ENCODE measurements at regions not wholly inside any gene's neighbourhood (a gene's known extent, or its start where the extent isn't known, plus 50 kb on each side); places are given as distances from the start of the nearest gene placed in this dataset.
"Not testable (repeated sequence)": the region's sequence is repeated elsewhere in the genome, so short reads cannot be mapped to it uniquely, and the experiment has no call there.

DNA sequence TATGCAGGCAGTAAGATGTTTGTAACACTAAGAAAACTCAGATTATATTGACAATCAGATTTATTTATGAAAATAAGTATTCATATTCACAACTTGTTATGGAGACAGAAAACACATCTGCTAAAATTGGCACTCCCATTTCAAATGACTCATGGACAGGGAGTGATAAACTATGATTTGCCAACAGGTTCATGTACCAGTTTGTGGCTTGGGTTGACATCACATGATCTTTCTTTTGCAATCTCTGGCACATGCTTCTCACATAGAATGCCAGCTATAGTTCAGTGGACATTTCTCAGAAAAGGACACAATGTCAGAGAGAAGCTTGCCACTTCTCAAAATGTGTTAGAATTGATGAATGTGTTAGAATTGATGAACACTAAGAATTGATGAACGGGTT is 663.2 kb upstream of the ANKRD30A start:
- no peaks in the 10 kb centered on the region for H3K4me1 Mint-ChIP-seq

DNA sequence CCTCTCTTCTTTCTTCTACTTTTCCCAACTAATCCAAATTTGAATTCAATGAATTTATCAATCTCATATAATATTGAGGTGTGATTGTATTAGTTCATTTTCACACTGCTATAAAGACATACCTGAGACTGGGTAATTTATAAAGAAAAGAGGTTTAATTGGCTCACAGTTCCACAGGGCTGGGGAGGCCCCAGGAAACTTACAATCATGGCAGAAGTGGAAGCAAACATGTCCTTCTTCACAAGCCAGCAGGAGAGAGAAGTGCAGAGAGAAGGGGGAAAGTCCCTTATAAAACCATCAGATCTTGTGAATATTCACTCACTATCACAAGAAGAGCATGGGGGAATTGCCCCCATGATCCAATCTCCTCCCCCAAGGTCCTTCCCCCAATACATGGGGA is 667.0 kb upstream of the ANKRD30A start:
- not testable (repeated sequence) for H3K9me3 Mint-ChIP-seq; H3K4me1 Mint-ChIP-seq; DNase-seq (ENCODE audit: low read depth, low spot score); H3K27me3 Mint-ChIP-seq (ENCODE audit: low read depth); H3K27ac Mint-ChIP-seq (ENCODE audit: unreplicated experiment); H3K36me3 Mint-ChIP-seq (ENCODE audit: low read depth); H3K4me3 Mint-ChIP-seq

More for the DNA sequence above, 663.2 kb upstream of the ANKRD30A start:
- Mint-ChIP-seq H3K27ac (ENCODE audit: unreplicated experiment) (no peak overlapping the region), H3K36me3 (ENCODE audit: low read depth) (no peaks in the 10 kb centered on the region), H3K4me3 (no peak overlapping the region), H3K9me3 (peaks cover 6% of the 10 kb centered on the region), H3K27me3 (ENCODE audit: low read depth) (no peaks in the 10 kb centered on the region)
- DNase-seq (ENCODE audit: low read depth, low spot score) = no peak
- TF ChIP-seq, protein P1, sequence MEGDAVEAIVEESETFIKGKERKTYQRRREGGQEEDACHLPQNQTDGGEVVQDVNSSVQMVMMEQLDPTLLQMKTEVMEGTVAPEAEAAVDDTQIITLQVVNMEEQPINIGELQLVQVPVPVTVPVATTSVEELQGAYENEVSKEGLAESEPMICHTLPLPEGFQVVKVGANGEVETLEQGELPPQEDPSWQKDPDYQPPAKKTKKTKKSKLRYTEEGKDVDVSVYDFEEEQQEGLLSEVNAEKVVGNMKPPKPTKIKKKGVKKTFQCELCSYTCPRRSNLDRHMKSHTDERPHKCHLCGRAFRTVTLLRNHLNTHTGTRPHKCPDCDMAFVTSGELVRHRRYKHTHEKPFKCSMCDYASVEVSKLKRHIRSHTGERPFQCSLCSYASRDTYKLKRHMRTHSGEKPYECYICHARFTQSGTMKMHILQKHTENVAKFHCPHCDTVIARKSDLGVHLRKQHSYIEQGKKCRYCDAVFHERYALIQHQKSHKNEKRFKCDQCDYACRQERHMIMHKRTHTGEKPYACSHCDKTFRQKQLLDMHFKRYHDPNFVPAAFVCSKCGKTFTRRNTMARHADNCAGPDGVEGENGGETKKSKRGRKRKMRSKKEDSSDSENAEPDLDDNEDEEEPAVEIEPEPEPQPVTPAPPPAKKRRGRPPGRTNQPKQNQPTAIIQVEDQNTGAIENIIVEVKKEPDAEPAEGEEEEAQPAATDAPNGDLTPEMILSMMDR (conservative IDR thresholded peaks at IDR 0.05) = no peak

DNA sequence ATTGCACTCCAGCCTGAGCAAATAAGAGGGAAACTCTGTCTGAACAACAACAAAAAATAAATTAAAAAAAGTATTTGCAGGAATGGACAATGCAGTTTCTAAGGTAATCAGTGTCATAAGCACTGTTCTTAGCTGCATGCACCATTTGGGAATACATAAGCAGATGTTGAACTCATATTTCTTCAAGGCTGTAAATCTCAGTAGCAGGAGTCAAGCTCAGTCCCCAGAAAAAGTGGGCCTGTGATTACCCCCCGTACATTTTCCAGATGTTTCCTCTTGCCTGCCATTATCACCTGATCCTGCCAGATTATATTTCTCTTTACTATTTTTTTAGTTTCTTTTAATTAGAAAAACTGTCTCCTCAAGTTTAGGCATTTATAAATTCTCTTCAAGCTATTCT is 667.6 kb upstream of the ANKRD30A start:
- Mint-ChIP-seq H3K9me3 (peaks cover 6% of the 10 kb centered on the region), H3K4me1 (no peaks in the 10 kb centered on the region), H3K27me3 (ENCODE audit: low read depth) (no peaks in the 10 kb centered on the region), H3K27ac (ENCODE audit: unreplicated experiment) (no peak overlapping the region), H3K4me3 (no peak overlapping the region), H3K36me3 (ENCODE audit: low read depth) (no peaks in the 10 kb centered on the region)
- TF ChIP-seq, protein P1 (conservative IDR thresholded peaks at IDR 0.05) = no peak
- no peak for DNase-seq (ENCODE audit: low read depth, low spot score)

DNA sequence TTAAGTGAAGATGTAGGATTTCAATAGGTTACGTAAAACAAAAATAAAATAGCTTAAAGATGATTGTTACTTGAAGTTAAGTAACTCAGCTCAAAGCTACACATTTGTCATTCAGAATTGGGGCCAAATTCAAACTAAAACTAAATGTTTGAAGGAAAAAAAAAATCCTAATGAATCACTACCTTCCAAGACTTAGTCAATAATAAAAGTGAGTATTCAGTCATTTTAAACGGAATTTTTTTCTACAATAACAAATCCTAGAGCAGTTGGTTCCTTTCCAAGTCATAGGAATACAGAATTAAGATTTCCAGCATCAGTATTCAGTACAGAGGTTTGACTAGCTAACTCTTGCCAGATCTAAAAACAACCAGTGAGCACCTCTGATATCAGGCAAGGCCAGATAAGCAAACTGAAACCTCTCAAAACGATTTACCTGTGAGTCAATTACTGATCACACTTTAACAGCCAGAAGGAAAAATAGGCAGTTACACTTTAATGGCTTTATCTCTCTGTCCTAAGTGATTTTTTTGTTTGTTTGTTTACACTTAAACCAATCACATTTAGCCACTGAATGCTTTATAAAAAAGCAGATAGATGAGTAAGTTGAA is 669.8 kb upstream of the ANKRD30A start:
- no peaks in the 10 kb centered on the region for H3K4me1 Mint-ChIP-seq
- TF ChIP-seq, protein P1 (conservative IDR thresholded peaks at IDR 0.05) = no peak
- H3K27ac Mint-ChIP-seq (ENCODE audit: unreplicated experiment) = no peak overlapping the region
- no peaks in the 10 kb centered on the region for H3K27me3 Mint-ChIP-seq (ENCODE audit: low read depth)
- no peak overlapping the region for H3K4me3 Mint-ChIP-seq
- H3K9me3 Mint-ChIP-seq = peaks cover 6% of the 10 kb centered on the region
- no peaks in the 10 kb centered on the region for H3K36me3 Mint-ChIP-seq (ENCODE audit: low read depth)
- no peak for DNase-seq (ENCODE audit: low read depth, low spot score)

DNA sequence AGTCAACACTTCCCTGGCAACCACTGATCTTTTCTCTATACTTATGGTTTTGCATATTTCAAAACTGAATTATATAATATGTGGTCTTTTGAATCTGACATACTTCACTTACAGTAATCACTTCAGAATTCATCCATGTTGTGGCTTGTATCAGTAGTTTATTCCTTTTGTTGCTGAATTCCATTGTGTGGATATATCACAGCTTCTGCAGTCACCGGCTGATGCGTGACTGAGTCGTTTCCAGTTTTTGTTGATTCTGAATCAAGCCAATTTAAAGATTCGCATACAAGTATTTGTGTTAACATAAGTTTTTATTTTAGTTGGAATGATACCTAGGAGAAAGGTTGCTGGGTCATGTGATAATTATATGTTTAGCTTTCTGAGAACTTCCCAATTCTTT is 672.5 kb upstream of the ANKRD30A start:
- Mint-ChIP-seq H3K4me1 (peaks cover 20% of the 10 kb centered on the region), H3K9me3 (no peaks in the 10 kb centered on the region), H3K27me3 (ENCODE audit: low read depth) (no peaks in the 10 kb centered on the region), H3K36me3 (ENCODE audit: low read depth) (no peaks in the 10 kb centered on the region), H3K27ac (ENCODE audit: unreplicated experiment) (no peak overlapping the region), H3K4me3 (no peak overlapping the region)
- DNase-seq (ENCODE audit: low read depth, low spot score) = no peak
- TF ChIP-seq, protein P1 (conservative IDR thresholded peaks at IDR 0.05) = no peak

DNA sequence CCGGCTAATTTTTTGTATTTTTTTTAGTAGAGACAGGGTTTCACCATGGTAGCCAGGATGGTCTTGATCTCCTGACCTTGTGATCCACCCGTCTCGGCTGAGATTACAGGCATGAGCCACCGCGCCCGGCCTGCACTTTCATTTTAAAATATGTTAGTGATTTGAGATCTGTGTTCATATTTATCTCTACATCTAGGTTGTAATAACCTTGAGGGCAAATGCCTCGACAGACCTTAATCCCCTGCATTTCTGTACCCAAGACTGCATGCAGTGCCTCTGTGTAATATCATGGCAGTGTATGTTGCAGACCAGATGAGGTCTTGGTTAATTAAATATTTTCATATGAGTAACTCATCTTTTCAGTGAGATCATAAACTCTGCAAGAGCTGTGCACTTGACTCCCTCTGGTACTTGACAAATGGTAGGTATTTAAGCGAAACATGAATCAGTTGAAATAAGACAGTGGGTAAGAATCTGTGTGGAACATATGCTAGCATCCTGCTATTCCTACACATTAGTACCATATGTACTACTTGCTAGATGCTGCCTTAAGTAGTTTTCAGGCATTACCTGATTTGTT is 673.9 kb upstream of the ANKRD30A start:
- H3K27me3 Mint-ChIP-seq (ENCODE audit: low read depth) = no peaks in the 10 kb centered on the region
- no peaks in the 10 kb centered on the region for H3K36me3 Mint-ChIP-seq (ENCODE audit: low read depth)
- H3K27ac Mint-ChIP-seq (ENCODE audit: unreplicated experiment) = no peak overlapping the region
- no peak overlapping the region for H3K4me3 Mint-ChIP-seq
- no peaks in the 10 kb centered on the region for H3K9me3 Mint-ChIP-seq
- TF ChIP-seq, protein P1 (conservative IDR thresholded peaks at IDR 0.05) = no peak
- peaks cover 20% of the 10 kb centered on the region for H3K4me1 Mint-ChIP-seq
- no peak for DNase-seq (ENCODE audit: low read depth, low spot score)

Data from neural crest cell (in vitro differentiated cells).